Neutrophil (primary cell): ENCODE measurements at regions not wholly inside any gene's neighbourhood (a gene's known extent, or its start where the extent isn't known, plus 50 kb on each side); places are given as distances from the start of the nearest gene placed in this dataset.

ENCODE experiments used
- H3K27ac ChIP-seq: fragments of 200-600 bp; sonication (generic); 2 replicates; pipeline ENCODE4 v1.5.1; 2016; ENCODE audit warnings: mild to moderate bottlenecking, moderate library complexity
- H3K27me3 ChIP-seq: fragments of 200-600 bp; sonication (generic); 2 replicates; pipeline ENCODE4 v1.6.0; 2016; ENCODE audit warnings: mild to moderate bottlenecking
- H3K36me3 ChIP-seq: fragments of 200-600 bp; sonication (generic); 2 replicates; pipeline ENCODE4 v1.5.1; 2017
- H3K4me1 ChIP-seq, 2 experiments: fragments of 200-600 bp in 1 of 2; sonication (generic) in 1 of 2; 1 replicate in 1 of 2; 2 replicates in 1 of 2; pipeline versions ENCODE4 v1.5.1 to v1.6.1; 2013 to 2016; ENCODE audit warnings: low read depth in 1 of 2, low read length in 1 of 2, mild to moderate bottlenecking in 1 of 2, moderate library complexity in 1 of 2; ENCODE audit not compliant: control insufficient read depth in 1 of 2, insufficient read depth in 1 of 2
- H3K4me3 ChIP-seq, 2 experiments: fragments of 200-600 bp in 1 of 2; sonication (generic) in 1 of 2; 1 replicate in 1 of 2; 2 replicates in 1 of 2; pipeline ENCODE4 v1.5.1; 2013 to 2016; ENCODE audit warnings: low read depth in 1 of 2, low read length in 1 of 2, mild to moderate bottlenecking in 1 of 2, moderate library complexity in 1 of 2
- H3K9me3 ChIP-seq: fragments of 200-600 bp; sonication (generic); 2 replicates; pipeline ENCODE4 v1.5.1; 2016
- CTCF ChIP-seq: fragments of 200-600 bp; sonication (generic); IDR thresholded peaks from 2 replicates; pipeline ENCODE4 v1.5.1; 2016; ENCODE audit warnings: antibody characterized with exemption

- H3K4me1 ChIP-seq, result no peaks in the 10 kb centered on the region
- no peaks in the 10 kb centered on the region for H3K9me3 ChIP-seq
- TF ChIP-seq CTCF, result no peak
- H3K27me3 ChIP-seq, result no peaks in the 10 kb centered on the region
- H3K4me3 ChIP-seq, result no peak overlapping the region
- no peak overlapping the region for H3K27ac ChIP-seq
- H3K36me3 ChIP-seq, result no peaks in the 10 kb centered on the region
These were observed 268.6 kb upstream of the ANO5 start for GRCh38 chr11:21924262-21924661.

- no peak for TF ChIP-seq CTCF
- no peak overlapping the region for H3K27ac ChIP-seq
- no peaks in the 10 kb centered on the region for H3K27me3 ChIP-seq
- H3K4me3 ChIP-seq, result no peak overlapping the region
- no peaks in the 10 kb centered on the region for H3K36me3 ChIP-seq
- no peaks in the 10 kb centered on the region for H3K4me1 ChIP-seq
- no peaks in the 10 kb centered on the region for H3K9me3 ChIP-seq
These were observed 265.3 kb upstream of the ANO5 start for GRCh38 chr11:21927628-21928027.

GRCh38 chr11:21928847-21929246 is 264.0 kb upstream of the ANO5 start:
- Histone ChIP-seq H3K4me1 (no peaks in the 10 kb centered on the region), H3K27ac (no peak overlapping the region), H3K27me3 (no peaks in the 10 kb centered on the region), H3K36me3 (no peaks in the 10 kb centered on the region), H3K4me3 (no peak overlapping the region), H3K9me3 (no peaks in the 10 kb centered on the region)
- no peak for TF ChIP-seq CTCF

GRCh38 chr11:21930408-21930807 is 262.5 kb upstream of the ANO5 start:
- H3K27ac ChIP-seq, result no peak overlapping the region
- no peak overlapping the region for H3K4me3 ChIP-seq
- H3K4me1 ChIP-seq, result no peaks in the 10 kb centered on the region
- no peaks in the 10 kb centered on the region for H3K36me3 ChIP-seq
- no peak for TF ChIP-seq CTCF
- H3K27me3 ChIP-seq, result no peaks in the 10 kb centered on the region
- no peaks in the 10 kb centered on the region for H3K9me3 ChIP-seq

- H3K27me3 ChIP-seq, result no peaks in the 10 kb centered on the region
- no peaks in the 10 kb centered on the region for H3K4me1 ChIP-seq
- H3K27ac ChIP-seq, result no peak overlapping the region
- H3K36me3 ChIP-seq, result no peaks in the 10 kb centered on the region
- TF ChIP-seq CTCF, result no peak
- no peaks in the 10 kb centered on the region for H3K9me3 ChIP-seq
- no peak overlapping the region for H3K4me3 ChIP-seq
These were observed 261.3 kb upstream of the ANO5 start for GRCh38 chr11:21931436-21932101.

- H3K27ac ChIP-seq, result no peak overlapping the region
- no peak overlapping the region for H3K4me3 ChIP-seq
- no peaks in the 10 kb centered on the region for H3K9me3 ChIP-seq
- TF ChIP-seq CTCF, result no peak
- no peaks in the 10 kb centered on the region for H3K4me1 ChIP-seq
- no peaks in the 10 kb centered on the region for H3K27me3 ChIP-seq
- no peaks in the 10 kb centered on the region for H3K36me3 ChIP-seq
These were observed 259.8 kb upstream of the ANO5 start for GRCh38 chr11:21933095-21933494.
